HG03280 (cell line): ENCODE measurements at regions not wholly inside any gene's neighbourhood (a gene's known extent, or its start where the extent isn't known, plus 50 kb on each side); places are given as distances from the start of the nearest gene placed in this dataset.

ENCODE experiments used
- ATAC-seq: cut with Tn5 transposase; IDR thresholded peaks from one replicate; pipeline ENCODE4 v1.9.1; 2021; ENCODE audit warnings: mild to moderate bottlenecking, moderate library complexity; ENCODE audit not compliant: unreplicated experiment

DNA sequence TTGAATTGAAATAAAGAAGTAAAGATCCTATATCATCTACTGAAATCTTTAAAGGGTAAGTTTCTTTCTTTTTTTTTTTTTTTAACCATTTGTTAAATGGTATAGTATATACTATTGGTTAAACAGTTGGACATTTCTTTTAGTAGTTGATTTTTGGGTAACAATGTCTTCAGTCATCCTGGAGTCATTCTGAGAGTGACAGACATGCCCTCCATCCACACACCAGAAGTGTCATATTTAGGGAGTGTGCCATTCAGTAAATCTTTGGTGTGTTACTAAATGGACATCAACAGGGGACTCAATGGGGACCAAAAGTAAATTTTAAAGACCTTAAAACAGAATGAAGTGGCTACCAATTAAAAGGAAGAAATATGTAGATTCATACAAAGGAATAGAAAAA lies 50.8 kb upstream of the SLC39A10 start:
- ATAC-seq = no peak

DNA sequence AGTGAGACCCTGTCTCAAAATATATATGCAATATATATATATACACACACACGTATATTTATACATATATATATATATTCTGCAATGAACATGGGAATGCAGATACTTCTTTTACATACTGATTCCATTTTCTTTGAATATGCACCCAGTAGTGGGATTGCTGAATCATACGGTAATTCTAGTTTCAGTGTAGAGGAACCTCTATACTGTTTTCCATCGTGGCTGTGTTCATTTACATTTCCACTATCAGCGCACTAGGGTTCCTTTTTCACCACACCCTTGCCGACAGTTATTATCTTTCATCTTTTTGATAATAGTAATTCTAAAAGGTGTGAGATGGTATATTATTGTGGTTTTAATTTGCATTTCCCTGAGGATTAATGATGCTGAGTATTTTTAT lies 52.3 kb upstream of the SLC39A10 start:
- no peak for ATAC-seq

DNA sequence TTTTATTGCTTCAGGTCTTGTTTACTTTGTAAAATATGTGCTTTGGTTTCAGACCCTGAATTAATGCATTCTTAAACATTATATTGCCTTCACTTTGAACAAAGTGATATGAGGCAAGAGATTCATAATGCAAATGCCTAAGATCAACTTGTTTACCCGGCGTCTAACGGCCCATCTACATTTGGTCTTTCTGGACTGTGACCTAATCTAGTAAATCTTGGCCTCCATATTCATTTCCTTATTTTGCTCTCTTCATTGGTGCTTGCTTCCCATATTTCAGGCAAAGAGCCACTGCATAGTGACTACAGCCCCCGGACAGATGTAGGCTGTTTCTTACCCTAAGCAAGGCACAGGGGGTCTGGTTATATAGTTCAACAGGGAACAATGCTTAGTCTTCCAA lies 53.0 kb upstream of the SLC39A10 start:
- no peak for ATAC-seq

DNA sequence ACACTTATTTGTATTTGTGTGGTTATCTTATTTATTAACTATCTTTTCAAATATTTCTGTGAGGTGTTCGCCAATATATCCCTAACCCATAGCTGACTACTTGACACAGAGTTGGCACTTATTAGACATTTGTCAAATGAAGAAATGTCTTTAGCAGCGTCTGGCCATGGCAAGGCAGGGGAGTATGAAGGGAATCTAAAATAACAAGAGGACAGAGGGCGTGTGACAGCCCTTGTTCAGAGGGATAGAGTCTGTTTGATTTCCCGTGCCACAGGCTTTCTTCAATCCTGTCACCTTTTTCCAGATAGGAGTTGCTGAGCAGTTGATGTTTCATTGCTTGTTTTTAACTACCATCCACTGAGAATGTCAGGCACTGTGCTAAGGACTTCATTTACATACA lies 53.6 kb upstream of the SLC39A10 start:
- no peak for ATAC-seq

DNA sequence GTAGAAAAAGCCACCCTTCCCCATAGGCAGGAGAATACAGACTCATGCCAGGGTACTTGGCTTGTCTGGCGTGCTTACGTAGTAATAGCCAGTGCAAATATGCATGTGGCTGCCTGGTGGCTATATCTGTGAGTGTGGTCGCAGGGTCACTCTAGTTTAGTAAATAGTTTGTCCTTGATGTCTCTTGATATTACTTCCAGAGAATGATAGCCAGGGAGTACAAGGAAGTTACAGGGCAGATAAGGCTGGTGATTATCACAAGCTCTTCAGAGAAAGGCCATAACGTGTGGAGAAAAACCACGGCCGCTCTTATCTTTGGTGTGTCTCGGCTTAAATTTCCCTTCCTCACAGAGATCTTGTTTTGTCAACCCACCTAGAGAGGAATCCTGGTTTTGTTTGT lies 54.3 kb upstream of the SLC39A10 start:
- no peak for ATAC-seq

DNA sequence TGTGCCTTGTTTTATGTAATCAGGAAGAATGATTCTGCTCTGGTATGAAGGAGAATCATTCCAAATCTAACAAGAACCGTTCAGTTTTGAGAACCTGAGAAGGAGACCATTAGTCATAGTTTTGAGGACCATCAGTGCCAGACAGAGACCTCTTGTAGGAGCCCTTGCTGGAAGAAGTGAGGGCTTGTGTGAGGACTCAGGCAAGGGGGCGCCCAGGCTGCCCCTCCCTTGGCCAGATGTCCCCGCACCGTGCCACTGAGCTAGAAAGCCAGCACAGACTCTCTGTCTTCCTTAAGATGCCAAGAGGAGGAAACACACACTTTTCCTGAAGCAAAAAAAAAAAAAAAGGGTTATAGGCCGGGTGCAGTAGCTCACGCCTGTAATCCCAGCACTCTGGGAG lies 55.7 kb upstream of the SLC39A10 start:
- ATAC-seq = no peak

DNA sequence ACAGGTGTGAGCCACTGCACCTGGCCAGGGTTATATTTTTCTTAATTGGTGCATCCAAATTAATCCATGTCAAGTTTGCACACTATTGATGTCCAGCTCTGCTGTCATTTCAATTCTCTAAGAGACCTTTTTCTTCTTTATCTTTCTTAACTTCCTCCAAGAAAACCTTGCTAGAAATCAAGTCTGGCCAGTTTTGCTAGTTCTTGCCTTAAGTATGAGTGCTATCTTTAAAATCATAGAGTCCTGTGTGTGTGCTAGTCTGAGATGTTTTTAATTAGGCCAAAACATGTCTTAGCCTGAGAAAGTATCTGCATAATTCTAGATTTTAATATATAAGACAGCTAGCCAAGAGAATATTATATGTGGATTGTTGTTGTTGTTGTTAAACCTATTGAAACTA lies 56.2 kb upstream of the SLC39A10 start:
- ATAC-seq = no peak

DNA sequence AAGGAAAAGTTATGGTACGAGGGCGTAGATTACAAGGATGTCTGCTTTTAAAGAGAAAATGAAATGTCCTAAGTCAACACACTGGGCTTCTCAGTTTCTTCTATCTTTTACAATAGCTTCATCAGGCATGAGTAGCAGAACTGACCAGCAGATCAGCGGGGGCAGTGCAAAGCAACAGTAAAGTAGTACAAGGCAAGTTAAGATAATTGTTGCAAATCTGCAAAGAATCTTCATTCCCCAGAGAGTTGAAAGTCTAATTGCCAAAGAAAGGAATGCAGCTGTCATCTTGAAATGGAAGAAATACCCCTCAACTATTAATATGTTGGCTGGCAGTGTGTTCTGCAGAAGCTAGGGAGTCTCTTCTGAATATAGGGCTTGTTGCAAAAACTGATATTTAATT lies 60.2 kb upstream of the SLC39A10 start:
- no peak for ATAC-seq

DNA sequence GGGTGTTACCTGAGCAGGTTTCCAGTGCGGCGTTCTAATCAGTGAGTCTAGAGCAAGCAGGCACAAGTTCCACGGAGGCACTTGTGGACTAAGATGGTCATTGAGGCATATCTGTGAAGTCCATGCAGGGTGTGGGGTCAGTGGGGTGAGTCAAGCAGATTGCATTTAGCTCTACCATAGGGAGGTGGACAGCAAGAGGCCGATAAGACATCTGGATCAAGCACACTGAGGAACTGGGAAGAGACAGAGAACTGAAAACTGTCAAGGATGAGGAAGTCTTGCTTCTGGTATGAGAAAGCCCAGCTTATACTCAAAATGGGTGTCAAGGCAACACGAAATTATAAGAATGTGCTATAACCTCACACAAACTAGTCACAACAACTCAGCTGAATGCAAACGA lies 61.2 kb upstream of the SLC39A10 start:
- ATAC-seq = no peak

DNA sequence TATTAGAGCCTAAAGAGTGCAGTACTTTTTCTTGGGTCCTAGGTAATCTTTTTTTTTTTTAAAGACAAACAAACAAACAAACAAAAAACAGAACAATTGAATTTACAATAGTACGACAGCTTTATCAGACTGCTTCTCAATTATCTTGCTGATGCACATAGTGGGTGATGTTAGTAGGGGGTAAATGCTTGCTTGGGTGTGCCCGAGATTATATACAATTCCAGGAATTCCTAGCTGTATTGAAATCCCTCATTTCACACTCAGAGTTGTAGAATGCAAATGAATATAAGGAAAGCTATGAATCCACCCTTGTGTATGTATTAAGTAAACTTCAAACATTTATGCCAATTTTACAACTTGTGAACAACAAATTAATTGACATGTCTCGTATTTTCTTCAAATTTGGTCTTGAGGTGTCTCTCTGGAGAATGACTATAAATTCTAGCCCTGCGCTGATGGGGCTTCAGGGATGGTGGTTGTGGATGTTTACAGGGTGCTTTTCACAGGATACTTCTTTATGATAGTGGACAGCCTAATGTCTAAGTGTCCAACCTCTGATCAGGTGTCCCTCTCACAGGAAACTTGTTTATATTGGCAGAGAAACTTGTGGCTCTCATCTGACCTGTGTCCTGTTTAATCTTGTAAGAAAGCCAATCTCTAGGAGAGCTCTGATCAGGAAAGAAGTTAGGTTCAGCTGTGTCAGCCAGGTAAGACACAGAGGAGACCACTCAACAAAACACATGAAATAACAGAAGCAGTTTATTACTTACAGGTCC lies 61.9 kb upstream of the SLC39A10 start:
- ATAC-seq = no peak

DNA sequence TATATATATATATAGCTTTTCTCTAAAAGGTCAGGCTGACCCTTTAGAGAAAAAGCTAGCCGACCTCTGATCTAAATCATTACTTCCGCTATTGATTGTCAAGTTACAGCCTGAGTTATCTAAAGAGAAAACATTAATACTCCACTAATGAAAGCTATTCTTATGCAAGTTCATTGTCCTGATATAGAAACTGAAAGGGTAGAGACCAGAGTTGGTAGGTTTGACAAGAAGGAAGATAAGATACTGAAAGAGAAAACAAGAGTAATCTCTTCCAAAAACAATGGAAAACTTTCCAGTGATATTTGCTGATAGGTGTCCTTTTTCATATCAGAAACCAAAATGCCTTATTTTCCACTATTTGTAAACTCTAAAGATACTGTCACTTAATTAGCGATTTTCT lies 62.8 kb upstream of the SLC39A10 start:
- peak; percentile 60 for ATAC-seq

DNA sequence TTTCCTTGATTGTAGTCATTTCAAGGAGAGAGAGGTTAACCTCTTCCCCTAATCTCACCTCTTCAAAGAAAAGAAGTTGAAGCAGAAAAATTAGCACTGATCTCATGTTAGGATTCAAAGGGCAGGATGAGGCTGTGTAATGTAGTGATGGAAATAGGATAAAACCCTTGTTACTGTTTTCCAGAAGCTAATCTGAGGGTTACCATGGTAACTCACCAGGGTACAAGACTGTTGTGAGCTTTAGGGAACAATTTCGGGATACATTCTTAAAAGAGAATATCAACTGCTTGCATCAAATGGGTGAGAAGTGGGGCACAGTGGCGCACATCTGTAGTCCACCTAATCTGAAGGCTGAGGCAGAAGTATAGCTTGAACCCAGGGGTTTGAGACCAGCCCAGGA lies 64.9 kb upstream of the SLC39A10 start:
- ATAC-seq = no peak

DNA sequence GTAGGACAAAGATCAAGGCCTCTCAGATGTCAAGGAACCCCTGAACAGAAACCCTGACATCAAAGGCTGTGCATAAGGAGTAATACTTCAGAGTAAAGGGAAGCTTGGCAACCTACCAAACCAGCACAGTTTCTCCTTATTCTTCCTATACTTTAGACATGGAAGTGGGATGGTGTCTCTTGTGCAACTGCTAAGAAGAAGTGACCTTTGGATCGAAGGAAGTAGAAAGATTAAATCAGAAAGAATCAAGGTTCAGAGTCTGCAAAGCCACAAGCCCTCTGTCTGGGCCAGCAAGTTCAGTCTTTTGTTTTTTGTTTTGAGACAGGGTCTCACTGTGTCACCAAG lies 66.2 kb upstream of the SLC39A10 start:
- no peak for ATAC-seq

DNA sequence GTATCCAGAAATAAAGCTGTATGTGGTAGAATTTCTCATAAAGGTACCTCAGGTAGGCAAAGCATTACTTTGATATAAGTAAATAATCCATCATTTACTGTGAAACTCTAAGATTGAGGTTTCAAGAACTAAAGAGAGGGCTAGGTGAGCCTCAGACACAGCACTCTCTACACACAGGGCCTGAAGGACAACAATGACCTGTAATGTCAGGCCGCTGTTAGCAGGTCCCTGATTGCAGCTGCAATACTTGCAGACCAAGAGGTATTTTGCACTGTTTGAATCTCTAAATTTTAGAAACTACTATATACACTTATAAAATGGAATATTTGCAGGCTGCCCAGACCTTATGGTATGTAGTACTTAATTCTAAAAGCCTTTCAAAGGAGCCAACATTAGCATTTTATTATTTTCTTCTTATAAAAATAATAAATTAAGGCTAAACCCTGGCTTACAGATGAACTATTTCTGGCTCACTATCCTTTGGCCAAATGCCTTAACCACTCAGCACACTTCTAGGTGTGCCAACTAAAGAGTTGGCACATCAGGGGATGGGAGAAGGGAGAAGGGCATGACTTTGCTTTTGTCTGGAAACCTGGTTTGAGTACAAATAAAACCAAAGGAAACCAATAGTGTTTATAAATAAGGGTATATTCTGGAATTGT lies 66.7 kb upstream of the SLC39A10 start:
- ATAC-seq = no peak

DNA sequence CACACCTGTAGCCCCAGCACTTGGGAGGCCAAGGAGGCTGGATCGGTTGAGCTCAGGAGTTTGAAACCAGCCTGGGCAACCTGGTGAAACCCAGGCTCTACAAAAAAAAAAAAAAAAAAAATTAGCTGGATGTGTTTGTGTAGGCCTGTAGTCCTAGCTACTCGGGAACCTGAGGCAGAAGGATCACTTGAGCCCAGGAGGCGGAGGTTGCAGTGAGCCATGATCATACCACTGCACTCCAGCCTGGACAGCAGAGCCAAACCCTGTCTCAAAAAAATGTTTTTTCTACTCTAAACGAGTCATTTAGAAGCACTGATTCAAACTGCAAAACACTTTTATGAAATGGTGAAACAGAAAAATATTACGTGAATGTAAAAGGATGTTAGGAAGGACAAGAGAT lies 69.1 kb upstream of the SLC39A10 start:
- no peak for ATAC-seq

DNA sequence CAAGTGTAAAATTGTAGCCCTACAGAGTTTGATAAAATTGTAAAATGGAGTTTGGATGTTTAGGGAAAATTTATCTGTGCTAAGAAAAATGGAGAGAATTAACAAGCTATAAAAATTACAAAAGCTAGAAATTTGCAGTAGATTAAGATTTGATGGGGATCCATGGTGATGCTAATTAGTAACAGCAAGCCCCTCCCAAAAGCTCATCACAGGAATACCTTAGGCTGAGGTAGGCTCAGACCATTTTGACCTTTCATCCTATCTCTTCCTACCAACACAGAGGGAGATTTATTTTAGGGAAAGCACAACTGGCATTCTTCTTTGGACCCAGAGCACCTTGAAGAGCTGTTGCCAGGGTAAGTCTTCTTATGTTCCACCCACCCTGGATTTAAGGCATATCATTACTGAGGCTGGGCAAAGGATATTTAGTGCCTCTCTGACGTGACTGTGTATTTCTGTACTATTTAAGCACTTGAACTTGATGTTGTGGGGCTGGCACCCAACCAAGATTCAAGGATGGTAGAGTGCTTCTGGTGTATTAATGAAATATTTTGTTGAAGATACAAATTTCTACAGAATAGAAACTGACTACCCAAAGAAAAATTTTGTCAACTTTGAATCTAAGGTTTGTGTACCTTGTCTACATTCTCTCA lies 70.8 kb upstream of the SLC39A10 start:
- no peak for ATAC-seq

DNA sequence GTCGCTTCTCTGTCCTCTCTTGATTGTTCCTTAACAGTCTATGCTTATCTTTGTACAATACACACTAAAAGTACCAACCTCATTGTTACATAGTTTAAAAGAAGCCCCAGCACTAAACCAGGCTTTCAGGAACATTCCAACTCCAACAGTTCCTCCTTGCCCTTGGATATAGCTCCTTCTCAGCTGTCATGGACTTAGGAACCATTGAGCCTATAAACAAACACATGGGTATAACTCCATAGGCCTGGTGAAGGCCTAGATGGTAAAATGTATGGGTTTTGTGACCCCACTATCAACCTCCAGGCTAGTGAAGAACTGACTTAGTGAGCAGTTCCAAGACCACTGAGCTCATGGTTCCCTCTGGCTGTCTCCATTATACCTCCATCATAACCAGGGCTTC lies 74.8 kb upstream of the SLC39A10 start:
- ATAC-seq = no peak

DNA sequence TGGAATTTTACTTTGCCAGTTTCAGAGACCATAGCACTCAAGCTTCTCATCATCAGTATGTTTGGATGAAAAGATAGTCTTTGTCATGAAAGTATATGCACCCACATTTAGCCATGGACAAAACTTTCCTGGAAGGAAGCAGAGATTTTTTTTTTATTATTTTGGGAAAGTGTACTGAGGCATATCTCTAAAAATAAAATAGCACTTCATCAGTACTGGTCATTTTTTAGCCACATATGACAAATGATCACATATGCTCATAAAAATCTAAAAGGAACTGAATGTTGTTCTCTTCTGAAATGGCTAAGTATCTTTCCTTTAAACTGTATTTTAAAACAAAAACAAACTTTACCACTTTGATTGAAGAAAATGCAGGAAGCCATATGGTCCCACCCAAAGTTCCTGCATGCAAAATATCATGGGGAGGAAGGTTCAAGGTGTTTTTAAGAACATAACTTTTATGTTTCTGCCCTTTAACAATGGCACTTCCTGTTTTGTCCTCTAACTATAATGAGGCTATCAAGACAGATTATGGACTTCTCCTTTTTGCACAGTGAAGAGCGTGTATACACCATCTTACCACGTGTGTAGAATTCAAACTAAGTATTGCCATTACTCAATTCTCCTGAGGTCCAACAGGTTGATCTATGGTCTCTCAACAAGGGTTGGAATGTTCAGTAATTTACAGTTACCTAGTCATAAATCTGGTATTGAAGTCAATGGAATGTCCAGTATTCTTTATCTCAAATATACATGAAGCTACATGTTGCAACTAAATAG lies 77.1 kb upstream of the SLC39A10 start:
- ATAC-seq = no peak

DNA sequence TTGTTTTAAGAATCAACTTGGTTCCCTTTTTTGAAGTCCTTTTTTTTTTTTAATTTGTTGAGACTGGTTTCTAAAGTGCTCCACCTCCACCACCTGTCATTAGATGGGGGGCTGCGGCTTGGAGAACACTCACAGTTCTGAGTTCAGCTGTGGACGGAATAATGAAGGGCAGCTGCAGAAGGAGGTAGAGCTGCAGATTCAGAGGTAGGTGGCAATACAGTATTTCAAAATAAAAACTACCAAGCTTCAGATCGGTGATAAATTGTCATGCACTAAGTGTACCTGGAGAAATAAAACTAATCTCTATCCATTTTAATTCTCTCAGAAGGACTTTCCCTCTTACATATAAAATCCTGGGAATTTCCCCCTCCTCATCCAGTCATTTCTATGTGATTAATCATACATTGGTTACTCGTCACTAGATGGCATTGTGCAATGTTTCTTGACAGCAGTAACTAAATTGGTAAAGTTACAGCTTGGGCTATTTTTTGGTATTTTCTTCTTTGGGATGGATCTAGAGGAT lies 81.1 kb upstream of the SLC39A10 start:
- peak; percentile 60 for ATAC-seq

DNA sequence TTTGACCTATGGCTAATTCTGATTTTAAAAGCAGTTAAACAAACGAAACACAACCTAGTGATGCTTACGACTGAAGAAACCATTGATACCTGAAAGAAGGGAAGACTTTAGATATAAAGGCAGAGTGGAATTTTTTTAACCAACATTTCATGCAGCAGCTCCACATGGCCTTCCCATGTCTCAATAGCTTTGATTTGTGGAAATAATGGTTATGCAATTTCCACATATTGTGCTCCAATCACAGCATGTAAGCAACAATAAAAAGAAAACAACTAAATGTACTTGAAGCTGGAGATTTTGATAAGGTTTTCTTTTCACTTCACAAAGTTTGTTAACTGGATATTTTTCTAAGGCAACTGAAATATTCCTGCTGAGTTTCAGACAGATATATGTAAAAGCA lies 82.0 kb upstream of the SLC39A10 start:
- no peak for ATAC-seq

DNA sequence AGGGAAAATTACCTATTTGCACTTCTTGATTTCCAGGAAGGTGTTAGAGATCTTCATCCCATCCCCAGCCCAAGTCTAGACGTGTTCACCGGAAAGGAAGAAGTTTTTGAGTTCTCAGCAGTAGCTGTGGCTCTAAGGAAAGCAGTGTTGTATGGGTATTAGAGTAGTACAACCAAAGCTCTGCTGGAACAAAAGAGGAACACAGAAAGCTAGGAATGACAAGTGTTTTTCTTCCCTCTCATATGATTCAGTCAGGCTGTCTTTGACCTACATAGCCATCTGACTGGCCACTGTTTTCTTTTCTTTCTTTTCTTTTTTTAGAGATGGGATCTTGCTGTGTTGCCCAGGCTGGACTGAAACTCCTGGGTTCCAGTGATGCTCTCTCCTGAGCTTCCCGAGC lies 82.7 kb upstream of the SLC39A10 start:
- no peak for ATAC-seq
